ENCODE measurements at regions not wholly inside any gene's neighbourhood (a gene's known extent, or its start where the extent isn't known, plus 50 kb on each side); places are given as distances from the start of the nearest gene placed in this dataset.

- no peak for TF ChIP-seq POLR2A (IDR thresholded peaks at IDR 0.05)
- no peak for TF ChIP-seq CTCF (IDR thresholded peaks at IDR 0.05)
Observed at GRCh38 chr1:228996281-228996680, 261.0 kb downstream of the RHOU start.
